GM19455 (cell line): ENCODE measurements at regions not wholly inside any gene's neighbourhood (a gene's known extent, or its start where the extent isn't known, plus 50 kb on each side); places are given as distances from the start of the nearest gene placed in this dataset.

Source experiments
- ATAC-seq: cut with Tn5 transposase; IDR thresholded peaks from one replicate; pipeline ENCODE4 v1.9.1; 2021; ENCODE audit not compliant: unreplicated experiment

DNA sequence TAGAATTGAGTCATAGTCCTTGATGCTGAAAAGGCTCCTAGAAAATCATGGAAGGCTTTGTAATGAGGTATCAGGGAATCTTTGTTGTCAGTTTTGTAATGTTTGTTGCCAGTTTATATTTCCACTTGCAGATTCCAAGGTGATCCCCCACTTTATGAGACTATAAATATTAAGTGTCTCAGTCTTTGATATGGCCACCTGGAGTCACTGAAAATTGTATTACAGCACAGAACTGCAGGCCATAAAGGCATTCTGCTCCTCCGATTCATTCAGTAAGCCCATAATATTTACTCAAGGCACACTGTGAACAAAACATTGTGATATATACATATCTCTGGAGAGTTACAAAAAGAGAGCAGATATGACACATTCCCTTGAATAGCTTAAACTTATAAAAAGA lies 457.8 kb upstream of the ZNF385D start:
- ATAC-seq: no peak

DNA sequence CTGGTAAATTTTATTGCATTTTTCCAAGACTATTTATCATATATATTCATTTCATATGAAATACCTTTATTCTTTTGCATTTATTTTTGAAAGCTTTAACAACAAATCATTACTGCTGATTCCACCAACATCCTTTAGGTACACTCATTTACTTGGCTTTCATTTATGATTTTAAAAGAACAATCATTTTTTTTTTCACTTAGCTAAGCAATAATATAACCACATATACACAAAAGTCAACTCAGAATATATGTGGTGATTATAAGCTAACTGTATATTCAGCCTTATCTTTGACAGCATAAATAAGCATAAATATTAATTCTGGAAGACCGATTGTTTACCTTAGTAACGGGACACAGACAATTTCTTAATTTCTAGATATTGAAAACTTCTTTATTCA lies 458.6 kb upstream of the ZNF385D start:
- no peak for ATAC-seq

DNA sequence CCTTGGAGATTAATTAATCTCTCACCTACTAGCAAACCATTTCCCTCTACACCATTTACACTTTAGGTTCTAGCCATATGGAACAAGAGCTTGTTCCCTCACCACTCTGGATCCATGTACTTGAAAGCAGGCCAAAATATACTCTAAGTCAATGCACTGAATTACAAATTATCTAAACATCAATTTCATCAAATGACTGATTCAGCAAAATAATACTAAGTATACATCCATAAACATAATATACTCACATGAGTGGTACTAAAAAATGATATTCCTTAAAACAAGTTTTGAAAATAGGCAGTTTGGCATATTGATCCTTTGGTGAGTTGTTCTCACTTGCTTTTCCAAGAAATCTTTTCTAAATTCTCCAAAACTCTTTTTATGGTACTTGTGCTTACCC lies 459.7 kb upstream of the ZNF385D start:
- no peak for ATAC-seq

DNA sequence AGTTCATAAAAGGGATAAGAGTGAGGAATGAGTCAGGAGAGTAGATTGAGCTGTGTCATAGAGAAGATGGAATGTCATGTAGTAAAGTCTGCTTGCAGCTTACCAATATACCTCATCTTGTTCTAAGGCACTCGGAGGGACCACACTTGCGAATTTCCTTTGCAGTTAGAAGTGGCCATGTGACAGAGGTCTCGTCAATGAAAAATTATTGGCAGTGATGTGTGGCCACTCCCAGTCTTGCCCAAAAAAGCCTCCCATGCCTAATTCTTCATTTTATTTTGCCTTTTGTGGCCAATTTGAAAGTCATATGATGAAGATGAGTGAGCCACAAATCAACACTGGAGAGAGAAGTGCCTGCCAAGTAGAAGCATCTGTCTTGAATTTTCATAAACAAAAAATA lies 465.6 kb upstream of the ZNF385D start:
- no peak for ATAC-seq

DNA sequence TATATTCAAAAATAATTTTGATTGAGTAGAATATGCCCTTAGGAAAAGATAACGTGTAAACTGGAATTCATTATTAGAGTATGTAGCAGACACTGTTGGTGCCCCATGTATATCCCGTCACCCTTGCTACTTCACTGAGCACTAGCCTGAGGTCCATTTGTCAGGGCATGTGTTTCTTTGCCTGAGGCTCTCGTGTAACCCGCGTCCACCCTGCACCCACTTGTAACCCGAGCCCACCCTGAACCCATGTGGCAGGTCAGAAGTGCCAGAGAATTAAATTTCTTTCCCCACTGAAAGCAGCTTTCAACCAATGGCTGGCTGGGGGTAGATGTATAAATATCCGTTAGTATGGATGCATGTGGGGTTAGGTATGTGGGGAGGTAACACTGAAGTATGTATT lies 474.2 kb upstream of the ZNF385D start:
- no peak for ATAC-seq

DNA sequence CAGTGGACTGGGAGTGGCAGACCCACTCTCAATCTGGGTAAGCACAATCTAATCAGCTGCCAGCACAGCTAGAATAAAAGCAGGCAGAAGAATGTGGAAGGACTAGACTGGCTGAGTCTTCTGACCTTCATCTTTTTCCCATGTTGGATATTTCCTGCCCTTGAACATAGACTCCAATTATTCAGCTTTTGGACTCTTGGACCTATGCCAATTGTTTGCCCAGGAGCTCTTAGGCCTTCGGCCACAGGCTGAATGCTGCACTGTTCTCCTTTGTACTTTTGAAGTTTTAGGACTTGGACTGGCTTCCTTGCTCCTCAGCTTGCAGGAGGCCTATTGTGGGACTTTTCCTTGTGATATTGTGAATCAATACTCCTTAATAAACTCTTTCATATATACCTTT lies 477.7 kb upstream of the ZNF385D start:
- no peak for ATAC-seq

DNA sequence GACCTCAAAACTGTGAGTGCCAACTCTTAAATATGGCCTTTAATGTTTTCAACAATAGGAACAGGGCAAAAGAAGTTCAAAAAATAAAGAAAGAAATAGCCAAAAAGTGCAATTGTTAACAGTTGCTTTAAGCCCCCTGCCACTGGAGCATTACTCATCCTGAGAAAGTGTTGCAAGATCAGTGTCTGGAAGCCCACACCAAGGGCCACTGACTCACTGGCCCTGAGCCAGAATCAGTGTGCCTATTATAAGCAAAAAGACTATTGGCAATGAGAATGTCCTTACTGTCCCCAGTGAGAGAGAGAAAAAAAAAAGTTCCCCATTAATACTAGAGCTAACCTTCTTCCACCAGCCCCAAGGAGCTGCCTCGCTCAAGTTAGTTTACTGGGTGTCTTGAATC lies 480.1 kb upstream of the ZNF385D start:
- ATAC-seq: no peak

DNA sequence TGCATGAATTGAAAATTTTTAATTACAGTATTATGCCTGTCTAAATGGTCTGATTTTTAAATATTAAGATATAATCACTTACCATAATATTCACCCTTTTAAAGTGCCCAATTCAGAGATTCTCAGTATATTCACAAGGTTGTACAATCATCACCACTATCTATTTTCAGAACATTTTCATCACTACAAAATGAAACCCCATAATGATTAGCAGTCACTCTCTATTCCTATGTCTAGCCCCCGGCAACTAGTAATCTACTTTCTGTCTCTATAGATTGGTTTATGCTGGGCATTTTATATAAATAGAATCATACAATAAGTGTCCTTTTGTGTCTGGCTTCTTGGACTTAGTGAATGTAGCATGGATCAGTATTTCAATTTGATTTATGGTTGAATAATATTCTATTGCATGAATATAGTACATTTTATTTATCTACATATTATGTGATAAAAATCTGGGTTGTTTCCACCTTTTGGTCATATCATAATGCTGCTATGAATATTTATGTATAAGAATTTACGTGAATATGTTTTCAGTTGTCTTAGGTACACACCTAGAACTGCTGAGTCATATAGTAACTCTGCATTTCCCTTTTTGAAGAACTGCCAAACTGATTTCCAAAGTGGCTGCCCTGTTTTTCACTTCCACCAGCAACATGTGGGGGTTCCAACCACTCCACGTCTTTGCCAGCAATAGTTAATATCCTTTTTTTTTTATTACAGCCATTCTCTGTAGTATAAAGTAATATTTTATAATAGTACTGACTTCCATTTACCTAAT lies 485.7 kb upstream of the ZNF385D start:
- ATAC-seq: peak; percentile 39

DNA sequence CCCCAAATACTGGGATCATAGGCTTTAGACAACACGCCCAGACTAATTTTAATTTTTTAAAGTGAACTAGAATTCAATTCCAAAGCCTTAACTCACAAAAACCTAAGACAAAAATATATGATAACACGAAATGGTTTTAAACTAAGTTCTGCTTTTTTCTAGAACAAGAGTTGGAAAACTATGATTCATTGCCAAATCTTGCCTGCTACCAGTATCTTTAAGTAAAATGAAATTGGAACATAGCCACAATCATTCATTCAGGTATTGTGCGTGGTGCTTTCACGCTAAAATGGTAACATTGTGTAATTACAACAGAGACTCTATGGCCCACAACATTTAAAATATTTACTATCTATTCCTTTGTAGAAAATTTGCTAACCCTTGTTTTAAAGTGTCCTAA lies 488.0 kb upstream of the ZNF385D start:
- no peak for ATAC-seq

DNA sequence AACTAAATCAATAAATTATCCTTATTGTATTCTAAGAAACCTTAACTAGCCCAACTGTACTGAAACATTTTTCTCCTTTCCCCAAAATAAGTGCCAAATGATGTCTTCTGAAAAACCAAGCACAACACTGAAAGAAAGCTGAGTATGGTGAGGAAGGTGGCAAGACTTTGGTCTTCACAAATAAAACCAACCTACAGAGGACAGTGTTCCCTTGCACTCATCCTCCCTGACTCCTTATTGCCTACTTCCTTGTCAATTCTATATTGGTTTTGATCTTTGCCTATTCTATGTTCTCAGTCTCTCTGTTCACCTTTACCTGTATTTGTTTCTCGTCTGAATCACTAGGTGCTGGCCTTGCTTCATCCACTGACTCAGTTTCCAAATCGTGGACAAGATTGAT lies 490.1 kb upstream of the ZNF385D start:
- ATAC-seq: no peak

DNA sequence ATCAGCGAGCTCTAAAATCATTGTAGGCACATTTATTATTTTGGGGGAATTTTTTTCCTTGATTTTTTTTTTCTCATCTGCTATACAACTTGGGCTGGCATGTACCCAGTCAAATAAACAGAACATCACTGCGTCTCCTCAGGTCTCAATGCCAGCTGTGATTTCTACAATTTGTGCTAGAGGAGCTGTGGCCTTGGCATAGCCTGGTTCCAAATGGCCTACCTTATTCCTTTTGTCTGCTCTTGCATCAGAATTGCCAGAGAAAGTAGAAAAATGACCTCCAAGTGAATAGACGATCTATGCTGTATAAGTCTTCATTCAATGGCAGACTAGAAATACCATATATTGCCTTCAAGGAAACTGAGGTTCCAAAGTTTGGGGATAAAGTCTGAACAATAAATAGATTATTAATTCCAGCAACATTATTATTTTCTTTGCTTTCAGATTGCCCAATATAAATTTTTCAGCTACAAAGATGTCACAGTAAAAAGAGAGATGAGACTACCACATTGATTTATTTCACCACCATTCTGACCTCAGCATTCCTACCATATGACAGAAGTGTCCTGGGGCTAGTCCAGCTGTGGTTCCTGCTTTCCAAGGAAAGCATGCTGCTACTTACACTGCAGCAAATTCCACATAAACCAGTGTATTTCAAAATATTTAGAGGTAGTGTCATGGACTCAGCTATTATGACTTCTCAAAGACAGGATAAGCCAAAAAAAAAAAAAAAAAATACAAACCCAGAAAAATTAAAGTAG lies 493.9 kb upstream of the ZNF385D start:
- ATAC-seq: no peak

DNA sequence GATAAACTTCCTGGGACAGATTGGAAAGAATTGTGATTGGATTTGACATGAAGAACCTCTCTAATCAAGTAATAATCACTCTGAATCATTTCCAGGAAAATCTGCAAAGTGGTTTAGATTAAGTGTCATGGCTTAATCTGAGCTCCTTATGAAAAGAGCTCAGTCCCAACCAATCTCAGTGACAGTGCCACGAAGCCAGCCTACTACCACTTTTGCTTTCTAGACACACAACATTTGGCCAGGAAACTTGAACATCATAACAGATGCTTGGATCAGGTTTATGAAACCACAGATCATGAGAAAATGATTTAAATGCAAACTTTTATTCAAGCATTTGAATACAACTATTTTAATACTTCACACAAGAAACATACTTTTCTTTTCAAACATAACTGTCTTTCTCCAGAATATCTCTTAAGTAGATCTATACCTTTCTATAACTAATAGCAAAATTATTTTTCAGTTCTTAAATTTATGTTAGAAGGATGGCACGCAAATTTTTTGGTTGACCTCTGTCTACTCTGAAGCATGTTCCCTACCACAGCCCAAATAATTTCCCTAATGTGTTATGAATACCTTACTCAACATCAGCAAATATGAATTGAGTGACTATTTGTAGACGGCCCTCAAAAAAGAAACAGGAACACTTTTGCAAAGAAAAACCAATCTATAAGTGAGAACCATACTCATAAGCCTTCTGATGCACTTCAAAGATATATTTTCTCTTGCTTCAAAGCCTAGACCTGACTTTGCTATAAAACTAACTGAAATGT lies 495.0 kb upstream of the ZNF385D start:
- no peak for ATAC-seq

DNA sequence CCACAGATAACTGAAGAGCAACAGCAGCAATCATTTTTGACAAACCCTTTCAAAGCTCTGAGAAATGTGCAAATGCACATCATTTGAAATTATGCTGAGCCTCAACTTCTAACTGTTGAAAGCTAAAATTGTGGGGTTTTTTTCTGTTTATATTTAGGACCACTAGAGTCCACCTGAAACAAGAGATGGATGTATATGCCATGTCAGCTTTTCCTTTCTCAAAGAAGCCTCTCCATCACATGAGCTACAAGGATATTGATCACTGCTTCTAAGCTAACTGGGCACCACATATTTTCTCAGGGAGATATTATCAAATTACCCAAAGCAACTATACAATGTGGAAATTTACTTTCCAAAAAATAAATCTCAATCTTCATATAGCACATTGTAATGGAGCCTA lies 498.6 kb upstream of the ZNF385D start:
- ATAC-seq: no peak

DNA sequence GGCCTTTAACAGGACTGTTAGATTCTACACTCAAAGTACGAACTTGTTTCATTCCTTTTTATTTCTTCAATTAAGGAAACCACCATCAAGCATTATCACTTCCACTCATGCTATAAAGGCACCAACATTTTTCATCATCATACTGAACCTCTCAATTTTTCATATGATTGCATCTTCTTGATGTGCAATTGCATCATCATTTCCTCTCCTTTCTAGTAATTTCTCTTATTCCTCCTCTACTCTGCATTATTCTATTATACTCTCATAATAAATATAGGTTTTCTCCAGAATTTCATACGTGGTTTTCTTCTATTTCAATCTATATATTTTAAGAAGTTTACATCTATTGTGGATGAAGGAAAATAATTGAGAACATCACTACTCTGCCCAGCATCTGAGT lies 506.2 kb upstream of the ZNF385D start:
- no peak for ATAC-seq

DNA sequence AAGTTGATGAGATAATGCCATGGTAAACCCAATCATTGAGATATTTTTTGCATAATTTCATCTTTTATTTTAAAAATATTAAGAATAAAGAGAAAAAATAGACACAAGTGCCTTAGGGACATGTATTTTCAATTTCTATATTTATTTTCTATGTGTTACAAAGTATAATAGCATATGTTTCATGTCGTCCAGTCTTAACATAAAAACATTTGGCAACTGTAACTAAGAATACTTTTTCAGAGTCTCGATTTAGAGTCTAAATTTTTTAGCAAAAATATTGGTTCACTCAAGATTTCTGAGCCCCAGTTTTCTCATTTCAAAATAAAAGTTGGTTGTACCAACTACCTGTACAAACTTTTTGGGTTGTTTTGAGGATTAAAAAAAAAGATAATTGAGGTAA lies 511.4 kb upstream of the ZNF385D start:
- ATAC-seq: no peak

DNA sequence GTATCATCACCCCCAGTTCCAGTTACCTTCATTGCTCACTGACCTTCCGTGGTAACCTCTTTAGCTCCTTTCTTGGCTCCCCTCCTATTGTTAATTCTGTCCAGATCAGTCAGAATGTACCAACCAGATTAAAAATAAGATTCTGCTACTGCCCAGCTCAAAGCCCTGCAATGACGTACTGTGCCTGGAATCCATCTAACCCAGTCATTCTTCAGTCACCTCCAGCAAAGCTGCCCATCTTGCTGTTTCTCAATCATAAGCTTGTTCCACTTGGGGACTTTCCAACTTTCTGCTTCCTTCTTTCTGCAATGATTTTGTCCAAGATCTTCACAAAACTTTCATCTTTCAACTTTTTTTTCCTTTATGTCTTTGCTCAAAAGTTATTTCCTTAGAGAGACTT lies 512.0 kb upstream of the ZNF385D start:
- ATAC-seq: no peak

DNA sequence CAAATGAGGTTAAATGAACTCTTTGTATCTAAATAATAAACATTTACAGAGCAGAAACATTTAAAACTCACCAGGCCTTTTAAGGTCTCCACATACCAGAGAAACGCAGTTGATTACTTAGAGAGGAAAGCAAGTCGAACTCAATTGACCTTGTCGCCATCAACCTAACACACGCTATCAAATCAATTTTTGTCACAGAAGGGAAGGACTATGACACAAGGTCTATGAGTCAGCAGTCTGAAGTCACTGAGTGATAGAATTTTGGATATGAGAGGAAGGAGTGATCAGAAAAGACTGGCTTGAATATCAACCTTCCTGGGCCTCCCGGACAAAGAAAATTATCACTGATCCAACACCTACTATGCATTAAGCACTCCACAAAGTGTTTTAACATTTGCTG lies 514.4 kb upstream of the ZNF385D start:
- ATAC-seq: no peak

DNA sequence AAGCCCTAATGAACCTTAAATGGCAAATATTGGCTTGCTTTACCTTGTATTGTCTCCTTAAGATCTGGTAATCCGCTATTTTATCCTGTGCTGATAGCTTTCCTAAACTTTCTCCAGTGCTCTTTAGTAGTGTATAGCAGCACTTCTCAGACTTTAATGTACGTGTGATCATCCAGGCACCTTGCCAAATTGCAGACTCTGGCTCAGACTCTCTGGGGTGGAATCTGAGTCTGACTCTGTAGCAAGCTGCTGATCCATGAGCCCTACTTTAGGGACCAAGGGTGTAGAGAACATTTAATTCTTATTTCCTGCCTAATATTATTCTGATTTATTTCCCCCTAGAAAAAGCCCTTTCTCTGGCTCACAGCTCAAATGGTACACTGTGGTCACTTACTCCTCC lies 518.8 kb upstream of the ZNF385D start:
- ATAC-seq: no peak

DNA sequence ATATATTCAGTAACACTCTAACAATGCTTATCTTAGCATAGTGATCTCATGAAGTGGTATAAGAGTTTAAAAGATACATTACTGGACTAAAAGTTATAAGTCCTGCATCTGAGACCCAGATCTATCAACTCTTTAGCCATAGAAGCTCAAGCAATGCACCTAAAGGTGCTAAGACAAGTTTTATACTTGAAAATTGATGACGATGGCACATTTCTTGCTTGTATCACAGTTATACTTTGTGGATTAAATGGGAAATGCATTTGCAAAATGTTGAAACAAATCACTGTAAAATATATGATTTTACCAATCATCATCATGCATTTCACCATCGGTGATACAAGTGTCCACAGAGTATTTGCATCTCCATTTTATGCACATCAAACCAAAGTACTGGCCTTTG lies 525.3 kb upstream of the ZNF385D start:
- ATAC-seq: no peak

DNA sequence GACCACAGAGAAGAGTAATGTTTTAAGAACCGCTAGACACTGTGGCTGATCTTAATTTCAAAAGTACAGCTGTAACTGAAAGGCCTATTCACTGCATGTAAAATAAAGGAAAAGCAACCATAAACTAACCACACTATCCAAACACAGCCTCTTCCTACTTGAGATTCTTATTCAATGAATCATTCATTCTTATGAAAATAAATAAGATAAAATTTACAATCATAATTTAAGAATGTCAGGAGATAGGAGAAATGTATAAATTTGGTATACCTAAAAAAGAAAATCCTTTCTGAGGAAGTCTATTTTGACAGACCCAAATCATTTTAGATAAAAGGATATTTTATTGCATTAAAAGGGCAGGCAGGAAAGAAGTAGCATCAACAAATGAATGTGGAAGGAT lies 533.5 kb upstream of the ZNF385D start:
- ATAC-seq: no peak

DNA sequence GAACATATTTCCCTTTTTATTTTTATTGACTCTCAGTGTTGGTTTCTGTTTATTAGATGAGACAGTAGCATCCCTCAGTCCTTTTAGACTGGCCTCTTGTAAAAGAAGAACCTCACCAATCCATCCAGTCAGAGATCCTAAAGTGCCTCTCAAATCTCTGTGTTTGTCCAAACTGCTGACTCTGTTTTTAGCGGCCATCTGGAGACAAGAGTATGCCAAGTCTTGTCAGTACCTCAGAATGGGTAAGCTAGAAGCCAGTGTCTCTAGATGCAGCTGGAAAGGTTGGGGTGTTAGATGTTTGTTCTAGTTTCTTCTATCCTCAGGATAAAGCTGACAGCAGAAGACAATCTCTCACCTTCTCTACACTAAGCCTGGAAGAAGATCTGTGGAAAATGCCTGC lies 537.7 kb upstream of the ZNF385D start:
- no peak for ATAC-seq

DNA sequence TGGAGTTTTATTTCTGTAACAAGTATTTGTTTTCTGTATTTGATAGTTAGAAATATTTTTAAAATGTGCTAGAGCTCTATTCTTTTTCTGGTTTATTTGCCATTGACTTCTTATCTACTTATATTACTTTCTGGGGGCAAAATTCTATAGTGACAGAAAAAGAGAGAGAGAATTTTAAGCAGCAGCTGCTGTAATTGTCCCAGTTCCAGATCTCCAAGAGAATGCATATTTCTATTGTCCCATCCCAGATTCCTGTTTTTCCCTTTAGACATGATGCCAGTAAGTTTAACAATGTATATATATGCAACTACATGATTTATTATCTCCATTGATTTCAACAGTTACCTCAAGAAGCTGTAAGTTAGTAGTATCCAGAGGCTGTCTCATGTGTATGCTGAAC lies 541.7 kb upstream of the ZNF385D start:
- no peak for ATAC-seq
